OCI-LY1 (cell line): ENCODE measurements at regions not wholly inside any gene's neighbourhood (a gene's known extent, or its start where the extent isn't known, plus 50 kb on each side); places are given as distances from the start of the nearest gene placed in this dataset.

Experiments
- CTCF ChIP-seq: fragments of 200-600 bp; sonication (generic), shearing (Covaris generic); IDR thresholded peaks from 2 replicates; pipeline ENCODE4 v1.5.1; 2017; ENCODE audit warnings: mild to moderate bottlenecking, antibody characterized with exemption, low read length, moderate library complexity, mixed read lengths
- EZH2 ChIP-seq: fragments of 200-600 bp; sonication (generic), shearing (Covaris generic); IDR thresholded peaks from 2 replicates; pipeline ENCODE4 v1.8.0; 2017; ENCODE audit warnings: borderline replicate concordance, mixed run types, mild to moderate bottlenecking, antibody characterized with exemption, low read length, moderate library complexity, mixed read lengths

- no peak for TF ChIP-seq CTCF
- TF ChIP-seq EZH2, result no peak
Measured at GRCh38 chr10:21272643-21273399, 252.7 kb downstream of the SKIDA1 start.
